H9 (cell line): ENCODE measurements at regions not wholly inside any gene's neighbourhood (a gene's known extent, or its start where the extent isn't known, plus 50 kb on each side); places are given as distances from the start of the nearest gene placed in this dataset.

Experiments used
- DNase-seq: peaks from one replicate; pipeline ENCODE4 v3.0.0-alpha.2; 2017
- H2AFZ ChIP-seq: one replicate; pipeline ENCODE4 v1.6.1; 2013; ENCODE audit warnings: mild to moderate bottlenecking, low read length, control low read depth, moderate library complexity
- H2AK5ac ChIP-seq: 2 replicates; pipeline ENCODE4 v1.6.1; 2013; ENCODE audit warnings: low read length, control low read depth, mixed read lengths; ENCODE audit not compliant: insufficient read length
- H2BK120ac ChIP-seq: one replicate; pipeline ENCODE4 v1.6.1; 2013; ENCODE audit warnings: low read depth, mild to moderate bottlenecking, low read length, control low read depth, inconsistent platforms; ENCODE audit not compliant: poor library complexity, severe bottlenecking
- H2BK12ac ChIP-seq: 2 replicates; pipeline ENCODE4 v1.6.1; 2013; ENCODE audit warnings: low read length, control low read depth, mixed read lengths, low read depth; ENCODE audit not compliant: insufficient read length
- H2BK15ac ChIP-seq: 2 replicates; pipeline ENCODE4 v1.6.1; 2013; ENCODE audit warnings: low read depth, low read length, control low read depth
- H2BK20ac ChIP-seq: one replicate; pipeline ENCODE4 v1.6.1; 2013; ENCODE audit warnings: low read depth, mild to moderate bottlenecking, low read length, control low read depth, inconsistent platforms; ENCODE audit not compliant: poor library complexity, severe bottlenecking
- H2BK5ac ChIP-seq: 2 replicates; pipeline ENCODE4 v1.6.1; 2013; ENCODE audit warnings: low read length, control low read depth, mixed read lengths; ENCODE audit not compliant: insufficient read length
- H3K14ac ChIP-seq: 2 replicates; pipeline ENCODE4 v1.6.1; 2013; ENCODE audit warnings: low read length, control low read depth; ENCODE audit not compliant: insufficient read depth
- H3K18ac ChIP-seq: 2 replicates; pipeline ENCODE4 v1.6.1; 2013; ENCODE audit warnings: low read depth, mild to moderate bottlenecking, mixed read lengths, low read length, control low read depth; ENCODE audit not compliant: insufficient read length
- H3K23ac ChIP-seq: 2 replicates; pipeline ENCODE4 v1.6.1; 2013; ENCODE audit warnings: low read length, control low read depth, mixed read lengths, low read depth; ENCODE audit not compliant: insufficient read length
- H3K23me2 ChIP-seq: 2 replicates; pipeline ENCODE4 v1.6.1; 2013; ENCODE audit warnings: low read depth, mild to moderate bottlenecking, mixed read lengths, low read length, control low read depth; ENCODE audit not compliant: insufficient read length, poor library complexity, severe bottlenecking
- H3K27ac ChIP-seq: 2 replicates; pipeline ENCODE4 v1.5.1; 2013; ENCODE audit warnings: low read length, control low read depth, mixed read lengths, low read depth; ENCODE audit not compliant: insufficient read length
- H3K27me3 ChIP-seq: 2 replicates; pipeline ENCODE4 v1.6.1; 2013; ENCODE audit warnings: low read length, control low read depth, inconsistent platforms; ENCODE audit not compliant: insufficient read depth
- H3K4ac ChIP-seq: 2 replicates; pipeline ENCODE4 v1.6.1; 2013; ENCODE audit warnings: low read depth, mild to moderate bottlenecking, control low read depth, inconsistent platforms, low read length, moderate library complexity
- H3K4me1 ChIP-seq: 2 replicates; pipeline ENCODE4 v1.6.1; 2013; ENCODE audit warnings: low read length, control low read depth, inconsistent platforms; ENCODE audit not compliant: insufficient read depth
- H3K4me2 ChIP-seq: 2 replicates; pipeline ENCODE4 v1.6.1; 2013; ENCODE audit warnings: low read length, control low read depth, mixed read lengths; ENCODE audit not compliant: insufficient read length, insufficient read depth
- H3K56ac ChIP-seq: 2 replicates; pipeline ENCODE4 v1.6.1; 2013; ENCODE audit warnings: low read depth, mild to moderate bottlenecking, mixed read lengths, low read length, control low read depth; ENCODE audit not compliant: insufficient read length
- H3K79me1 ChIP-seq: 2 replicates; pipeline ENCODE4 v1.6.1; 2013; ENCODE audit warnings: low read depth, mild to moderate bottlenecking, moderate library complexity, low read length, control low read depth, inconsistent platforms; ENCODE audit not compliant: insufficient read depth, poor library complexity, severe bottlenecking
- H3K79me2 ChIP-seq: 2 replicates; pipeline ENCODE4 v1.6.1; 2013; ENCODE audit warnings: low read length, control low read depth, inconsistent platforms; ENCODE audit not compliant: insufficient read depth
- H3K9ac ChIP-seq: 2 replicates; pipeline ENCODE4 v1.6.1; 2013; ENCODE audit warnings: low read length, control low read depth, mixed read lengths; ENCODE audit not compliant: insufficient read length; ENCODE audit errors: extremely low read depth
- H3K9me3 ChIP-seq: one replicate; pipeline ENCODE4 v1.6.1; 2013; ENCODE audit warnings: low read depth, low read length, inconsistent platforms; ENCODE audit not compliant: control insufficient read depth
- H3T11ph ChIP-seq: one replicate; pipeline ENCODE4 v1.6.1; 2013; ENCODE audit warnings: mild to moderate bottlenecking, low read length, control low read depth, inconsistent platforms
- H4K20me1 ChIP-seq: one replicate; pipeline ENCODE4 v1.6.1; 2013; ENCODE audit not compliant: control insufficient read depth, insufficient read length, insufficient read depth
- H4K5ac ChIP-seq: 2 replicates; pipeline ENCODE4 v1.6.1; 2013; ENCODE audit warnings: low read depth, mild to moderate bottlenecking, mixed read lengths, low read length, control low read depth; ENCODE audit not compliant: insufficient read length
- H4K8ac ChIP-seq: replicated peaks from 2 replicates; pipeline ENCODE4 v1.6.1; 2013; ENCODE audit warnings: low read length, control low read depth, mixed read lengths, low read depth; ENCODE audit not compliant: insufficient read length
- H4K91ac ChIP-seq: 2 replicates; pipeline ENCODE4 v1.6.1; 2013; ENCODE audit warnings: low read depth, mild to moderate bottlenecking, moderate library complexity, mixed read lengths, low read length, control low read depth; ENCODE audit not compliant: insufficient read length
- H3K27ac Mint-ChIP-seq, 3 experiments: 2 replicates in 2 of 3; 3 replicates in 1 of 3; pipeline ENCODE4 v1.8.0; 2020 to 2021; ENCODE audit warnings: mixed read lengths in 3 of 3, mild to moderate bottlenecking in 1 of 3, moderate library complexity in 1 of 3
- H3K27me3 Mint-ChIP-seq: 2 replicates; pipeline ENCODE4 v1.8.0; 2021; ENCODE audit warnings: low read depth, mild to moderate bottlenecking, moderate library complexity, mixed read lengths
- H3K36me3 Mint-ChIP-seq, 3 experiments: 2 replicates in 2 of 3; 3 replicates in 1 of 3; pipeline ENCODE4 v1.8.0; 2020 to 2021; ENCODE audit warnings: low read depth in 3 of 3, mixed read lengths in 3 of 3; ENCODE audit not compliant: insufficient read depth in 1 of 3
- H3K4me1 Mint-ChIP-seq, 2 experiments: 2 replicates each; pipeline ENCODE4 v1.8.0; 2020; ENCODE audit warnings: mixed read lengths in 2 of 2
- H3K4me3 Mint-ChIP-seq, 2 experiments: 2 replicates in 1 of 2; 3 replicates in 1 of 2; pipeline ENCODE4 v1.8.0; 2020 to 2021; ENCODE audit warnings: mild to moderate bottlenecking in 2 of 2, mixed read lengths in 2 of 2, moderate library complexity in 1 of 2
- H3K9me3 Mint-ChIP-seq, 2 experiments: 2 replicates in 1 of 2; 3 replicates in 1 of 2; pipeline ENCODE4 v1.8.0; 2020; ENCODE audit warnings: mild to moderate bottlenecking in 2 of 2, mixed read lengths in 2 of 2, moderate library complexity in 1 of 2
- CTCF ChIP-seq: fragments of 200-600 bp; sonication (generic); conservative IDR thresholded peaks from 3 replicates; pipeline ENCODE4 v1.8.0; 2021; ENCODE audit warnings: antibody characterized with exemption, mild to moderate bottlenecking
- WGBS: extraction: QIAGEN DNeasy Blood & Tissue Kit; methylation state at CpG from one replicate; pipeline ENCODE4 v1.1.7; 2013; ENCODE audit warnings: missing lambda C conversion rate, low lambda C conversion rate, mixed read lengths; ENCODE audit not compliant: insufficient read length; ENCODE audit errors: extremely low coverage; 5-methylcytosine and 5-hydroxymethylcytosine counted together

GRCh38 chr11:26158251-26158650, 173.7 kb upstream of the ANO3 start:
- WGBS: no CpG with 5 or more reads among the region's 3 CpGs
- Histone ChIP-seq H2BK12ac (no peak overlapping the region), H2BK5ac (no peak overlapping the region), H3K9ac (no peak overlapping the region), H2AFZ (no peak overlapping the region), H4K91ac (no peak overlapping the region), H3K23ac (no peak overlapping the region), H2BK120ac (no peak overlapping the region), H3K79me1 (no peaks in the 10 kb centered on the region), H3K4me1 (no peaks in the 10 kb centered on the region), H3K14ac (no peak overlapping the region), H3K9me3 (no peaks in the 10 kb centered on the region), H2BK20ac (no peak overlapping the region), H3K79me2 (no peaks in the 10 kb centered on the region), H3T11ph (no peak overlapping the region), H2BK15ac (no peak overlapping the region), H4K20me1 (no peaks in the 10 kb centered on the region), H2AK5ac (no peak overlapping the region), H3K4me2 (no peak overlapping the region), H3K27me3 (no peaks in the 10 kb centered on the region), H4K8ac (no peak overlapping the region), H3K23me2 (no peaks in the 10 kb centered on the region), H3K4ac (no peak overlapping the region), H3K56ac (no peak overlapping the region), H3K27ac (no peak overlapping the region), H4K5ac (no peak overlapping the region), H3K18ac (no peak overlapping the region)
- TF ChIP-seq CTCF: no peak
- H3K27me3 Mint-ChIP-seq: no peaks in the 10 kb centered on the region
- no peak overlapping the region for H3K4me3 Mint-ChIP-seq
- no peak for DNase-seq
- H3K27ac Mint-ChIP-seq: peak overlapping the region in 2 of 3 experiments; percentile 20 to 30; a peak in 1 of 7 replicates
- H3K36me3 Mint-ChIP-seq: no peaks in the 10 kb centered on the region
- peaks cover 14 to 22% of the 10 kb centered on the region in 2 experiments for H3K4me1 Mint-ChIP-seq
- H3K9me3 Mint-ChIP-seq: no peaks in the 10 kb centered on the region
